IMR-90 (cell line): ENCODE measurements at regions not wholly inside any gene's neighbourhood (a gene's known extent, or its start where the extent isn't known, plus 50 kb on each side); places are given as distances from the start of the nearest gene placed in this dataset.

ENCODE experiments used
- ATAC-seq: fragments of 200-7000 bp; cut with Tn5 transposase; 2 replicates; pipeline ENCODE4 v1.9.1; 2020; ENCODE audit warnings: low read depth, mild to moderate bottlenecking, moderate library complexity
- BruUV-seq: library from RNA; stranded (reverse); fragments of 400-500 nt; replicated peaks from 2 replicates; lab custom pipeline; 2021; lab: Mats Ljungman, UMichigan
- CTCF ChIA-PET: fragments of 300-600 bp; formaldehyde crosslinking; extraction: SDS; loops from one replicate; lab custom pipeline; 2021; ENCODE audit warnings: antibody characterized with exemption; lab: Yijun Ruan, JAX
- POLR2A ChIA-PET: fragments of 300-600 bp; sonication (Branson Sonifier 250); formaldehyde crosslinking; loops from one replicate; lab custom pipeline; 2022; ENCODE audit warnings: antibody characterized with exemption; ENCODE audit not compliant: unreplicated experiment; lab: Charles Lee
- DNase-seq: peaks from one replicate; pipeline ENCODE4 v3.0.0; 2013
- H2AFZ ChIP-seq: replicated peaks from 2 replicates; pipeline ENCODE3; 2013; ENCODE audit warnings: low read length, mild to moderate bottlenecking; ENCODE audit not compliant: poor library complexity
- H2AK5ac ChIP-seq: 2 replicates; pipeline ENCODE4 v1.6.1; 2013; ENCODE audit warnings: low read depth, low read length, inconsistent platforms
- H2AK9ac ChIP-seq: replicated peaks from 2 replicates; pipeline ENCODE3; 2013; ENCODE audit warnings: mild to moderate bottlenecking, low read depth, low read length, moderate library complexity; ENCODE audit not compliant: poor library complexity
- H2BK120ac ChIP-seq: 2 replicates; pipeline ENCODE4 v1.6.1; 2013; ENCODE audit warnings: low read depth, low read length, inconsistent platforms
- H2BK15ac ChIP-seq: 3 replicates; pipeline ENCODE4 v1.6.1; 2013; ENCODE audit warnings: low read depth, low read length, inconsistent platforms
- H2BK20ac ChIP-seq: 2 replicates; pipeline ENCODE4 v1.6.1; 2013; ENCODE audit warnings: low read depth, mild to moderate bottlenecking, inconsistent platforms, low read length, moderate library complexity
- H2BK5ac ChIP-seq: 2 replicates; pipeline ENCODE4 v1.6.1; 2013; ENCODE audit warnings: mild to moderate bottlenecking, low read depth, low read length, inconsistent platforms; ENCODE audit not compliant: poor library complexity, severe bottlenecking
- H3K14ac ChIP-seq: replicated peaks from 2 replicates; pipeline ENCODE4 v1.6.1; 2013; ENCODE audit warnings: low read depth, low read length, inconsistent platforms
- H3K18ac ChIP-seq: 2 replicates; pipeline ENCODE4 v1.6.1; 2013; ENCODE audit warnings: low read depth, low read length, control low read depth
- H3K23ac ChIP-seq: 2 replicates; pipeline ENCODE4 v1.6.1; 2013; ENCODE audit warnings: low read depth, low read length, inconsistent platforms
- H3K27ac ChIP-seq: 2 replicates; pipeline ENCODE4 v1.5.1; 2013; ENCODE audit warnings: mild to moderate bottlenecking, control low read depth, low read length; ENCODE audit not compliant: insufficient read depth
- H3K27me3 ChIP-seq: 2 replicates; pipeline ENCODE4 v1.6.1; 2013; ENCODE audit warnings: low read length; ENCODE audit not compliant: control insufficient read depth, insufficient read depth
- H3K36me3 ChIP-seq: 2 replicates; pipeline ENCODE4 v1.6.1; 2013; ENCODE audit warnings: low read length, mixed read lengths; ENCODE audit not compliant: control insufficient read depth, insufficient read depth
- H3K4ac ChIP-seq: 2 replicates; pipeline ENCODE4 v1.6.1; 2013; ENCODE audit warnings: low read depth, low read length, inconsistent platforms
- H3K4me1 ChIP-seq: 2 replicates; pipeline ENCODE4 v1.6.1; 2013; ENCODE audit warnings: low read length, mixed read lengths; ENCODE audit not compliant: control insufficient read depth, insufficient read depth
- H3K4me2 ChIP-seq: 2 replicates; pipeline ENCODE4 v1.6.1; 2013; ENCODE audit warnings: low read depth, mild to moderate bottlenecking, control low read depth, low read length, moderate library complexity
- H3K4me3 ChIP-seq: 2 replicates; pipeline ENCODE4 v1.5.1; 2013; ENCODE audit warnings: low read depth, mild to moderate bottlenecking, control low read depth, low read length, moderate library complexity; ENCODE audit not compliant: insufficient read depth
- H3K56ac ChIP-seq: 2 replicates; pipeline ENCODE4 v1.6.1; 2013; ENCODE audit warnings: low read length, inconsistent platforms; ENCODE audit not compliant: insufficient read depth; ENCODE audit errors: extremely low read depth
- H3K79me1 ChIP-seq, 2 experiments: 2 replicates each; pipeline ENCODE4 v1.6.1; 2013; ENCODE audit warnings: low read length in 2 of 2, inconsistent platforms in 1 of 2, low read depth in 1 of 2
- H3K9ac ChIP-seq: 2 replicates; pipeline ENCODE4 v1.6.1; 2013; ENCODE audit warnings: low read depth, low read length, control low read depth
- H3K9me1 ChIP-seq: 2 replicates; pipeline ENCODE4 v1.6.1; 2013; ENCODE audit warnings: low read length, inconsistent platforms; ENCODE audit not compliant: insufficient read depth
- H3K9me3 ChIP-seq: 2 replicates; pipeline ENCODE4 v1.6.1; 2013; ENCODE audit warnings: low read length; ENCODE audit not compliant: control insufficient read depth, insufficient read depth
- H4K20me1 ChIP-seq: 2 replicates; pipeline ENCODE4 v1.6.1; 2013; ENCODE audit warnings: low read length, inconsistent platforms; ENCODE audit not compliant: insufficient read depth
- H4K5ac ChIP-seq: 2 replicates; pipeline ENCODE4 v1.6.1; 2013; ENCODE audit warnings: mild to moderate bottlenecking, low read depth, low read length, control low read depth
- H4K8ac ChIP-seq, 2 experiments: 2 replicates each; pipeline ENCODE4 v1.6.1; 2013; ENCODE audit warnings: low read depth in 2 of 2, low read length in 2 of 2, control low read depth in 1 of 2, inconsistent platforms in 1 of 2
- H4K91ac ChIP-seq: 2 replicates; pipeline ENCODE4 v1.6.1; 2013; ENCODE audit warnings: low read depth, low read length, inconsistent platforms; ENCODE audit not compliant: insufficient read depth
- BHLHE40 ChIP-seq: fragments of 150-350 bp; IDR thresholded peaks from 2 replicates; pipeline ENCODE4 v1.6.1; 2016; ENCODE audit warnings: mild to moderate bottlenecking, low read depth, low read length
- CEBPB ChIP-seq: IDR thresholded peaks from 2 replicates; pipeline ENCODE4 v1.6.1; 2012; ENCODE audit warnings: low read depth, low read length, improper control_type of control experiment
- CHD1 ChIP-seq: IDR thresholded peaks from 2 replicates; pipeline ENCODE4 v1.6.1; 2012; ENCODE audit warnings: low read depth, low read length, improper control_type of control experiment
- FOS ChIP-seq: fragments of 150-350 bp; IDR thresholded peaks from 2 replicates; pipeline ENCODE4 v1.6.1; 2016; ENCODE audit warnings: low read depth, low read length
- MAFK ChIP-seq: IDR thresholded peaks from 2 replicates; pipeline ENCODE4 v1.6.1; 2012; ENCODE audit warnings: low read depth, low read length, improper control_type of control experiment
- MAZ ChIP-seq: IDR thresholded peaks from 2 replicates; pipeline ENCODE4 v1.6.1; 2012; ENCODE audit warnings: low read depth, mild to moderate bottlenecking, low read length, improper control_type of control experiment, moderate library complexity, borderline replicate concordance
- MXI1 ChIP-seq: IDR thresholded peaks from 2 replicates; pipeline ENCODE4 v1.6.1; 2012; ENCODE audit warnings: low read depth, mild to moderate bottlenecking, low read length, moderate library complexity, borderline replicate concordance
- NFE2L2 ChIP-seq: fragments of 150-350 bp; IDR thresholded peaks from 2 replicates; pipeline ENCODE4 v1.6.1; 2016; ENCODE audit warnings: low read depth, mild to moderate bottlenecking, low read length
- POLR2A ChIP-seq: IDR thresholded peaks from 2 replicates; pipeline ENCODE4 v1.6.1; 2012; ENCODE audit warnings: mild to moderate bottlenecking, low read depth, low read length
- RAD21 ChIP-seq: IDR thresholded peaks from 2 replicates; pipeline ENCODE4 v1.6.1; 2012; ENCODE audit warnings: low read length, improper control_type of control experiment
- RCOR1 ChIP-seq: IDR thresholded peaks from 2 replicates; pipeline ENCODE4 v1.6.1; 2012; ENCODE audit warnings: mild to moderate bottlenecking, low read length, improper control_type of control experiment; ENCODE audit not compliant: insufficient replicate concordance
- RFX5 ChIP-seq: IDR thresholded peaks from 2 replicates; pipeline ENCODE4 v1.8.0; 2012; ENCODE audit warnings: low read depth, mild to moderate bottlenecking, low read length, moderate library complexity
- SMC3 ChIP-seq: fragments of 150-350 bp; IDR thresholded peaks from 2 replicates; pipeline ENCODE4 v1.6.1; 2016; ENCODE audit warnings: low read depth, mild to moderate bottlenecking, antibody characterized with exemption, low read length, moderate library complexity
- WGBS, 2 experiments: methylation state at CpG; one replicate each; pipeline versions ENCODE4 v1.1.5 to v1.1.7; 2013; ENCODE audit warnings: missing lambda C conversion rate in 2 of 2; ENCODE audit not compliant: insufficient read length in 1 of 2; ENCODE audit errors: extremely low coverage in 2 of 2; 5-methylcytosine and 5-hydroxymethylcytosine counted together
- dilution Hi-C: fragments of 300-500 bp; cut with HindIII; formaldehyde crosslinking; loops from one replicate; pipeline ENCODE4 v1.14.3; 2018; ENCODE audit warnings: low sequenced_read_pairs; ENCODE audit not compliant: unreplicated experiment
- in situ Hi-C: fragments of 300-500 bp; cut with MboI; formaldehyde crosslinking; loops from 3 replicates; pipeline ENCODE4 v1.14.3; 2019; ENCODE audit warnings: low sequenced_read_pairs, inconsistent platforms, mixed read lengths
- intact Hi-C: fragments of 100-400 bp; cut with micrococcal nuclease; formaldehyde crosslinking; loops from 2 replicates; pipeline ENCODE4 v1.10.0; 2022
- TF ChIP-seq, protein P1 (sequence below): fragments of 150-350 bp; IDR thresholded peaks from 2 replicates; pipeline ENCODE4 v1.6.1; 2017; ENCODE audit warnings: mild to moderate bottlenecking, antibody characterized with exemption, low read length, low read depth
- TF ChIP-seq, protein P2 (sequence below): conservative IDR thresholded peaks from 2 replicates; pipeline ENCODE4 v1.5.1; 2012; ENCODE audit warnings: mild to moderate bottlenecking, low read depth, low read length, improper control_type of control experiment
- TF ChIP-seq, protein P3 (sequence below): fragments of 150-350 bp; IDR thresholded peaks from 2 replicates; pipeline ENCODE4 v1.6.1; 2016; ENCODE audit warnings: low read depth, mild to moderate bottlenecking, low read length, moderate library complexity, borderline replicate concordance

DNA sequence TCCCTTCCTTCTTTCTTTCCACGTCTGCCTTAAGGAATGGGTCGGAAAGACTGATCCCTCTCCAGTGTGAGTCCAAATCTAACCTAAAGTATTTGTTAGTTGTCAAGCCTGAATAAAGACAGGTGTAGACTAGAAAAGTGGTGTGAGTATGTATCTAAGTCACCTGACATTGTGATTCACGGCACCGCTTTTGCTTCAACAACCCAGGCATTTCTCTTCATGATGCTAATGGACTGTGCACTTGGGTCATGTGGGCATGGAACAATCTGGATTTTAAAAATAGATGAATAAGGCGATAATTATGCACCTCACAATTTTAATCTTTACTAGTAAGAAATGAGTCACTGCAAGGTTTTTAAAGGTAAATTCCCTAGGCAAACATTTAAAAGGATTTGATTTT is 107.5 kb downstream of the LIPG start:
- Histone ChIP-seq H3K36me3 (no peaks in the 10 kb centered on the region), H3K4me3 (no peak overlapping the region), H2BK20ac (no peak overlapping the region), H3K9me3 (no peaks in the 10 kb centered on the region), H2BK5ac (no peak overlapping the region), H2BK120ac (no peak overlapping the region), H3K4me1 (no peaks in the 10 kb centered on the region), H2BK15ac (no peak overlapping the region), H3K23ac (no peak overlapping the region), H2AK9ac (no peak overlapping the region), H3K14ac (no peak overlapping the region), H4K20me1 (no peaks in the 10 kb centered on the region), H3K4ac (no peak overlapping the region), H3K4me2 (no peak overlapping the region), H3K9me1 (no peaks in the 10 kb centered on the region), H3K18ac (no peak overlapping the region), H4K8ac (no peak overlapping the region), H3K79me1 (no peaks in the 10 kb centered on the region), H3K9ac (no peak overlapping the region), H2AK5ac (no peak overlapping the region), H4K5ac (no peak overlapping the region), H3K27me3 (peaks cover 51% of the 10 kb centered on the region), H4K91ac (no peak overlapping the region), H3K27ac (no peak overlapping the region), H2AFZ (no peak overlapping the region), H3K56ac (no peak overlapping the region)
- no peak for DNase-seq
- no TSS peak for BruUV-seq
- CTCF ChIA-PET = no interaction called here
- POLR2A ChIA-PET = no interaction called here
- in situ Hi-C loops = no loop called here
- intact Hi-C loops = no loop called here
- no peak for TF ChIP-seq RFX5
- no peak for TF ChIP-seq POLR2A
- TF ChIP-seq MAFK = no peak
- TF ChIP-seq FOS = no peak
- no peak for TF ChIP-seq RCOR1
- no peak for TF ChIP-seq BHLHE40
- no peak for TF ChIP-seq CEBPB
- TF ChIP-seq RAD21 = no peak
- TF ChIP-seq CHD1 = no peak
- TF ChIP-seq, protein P1, sequence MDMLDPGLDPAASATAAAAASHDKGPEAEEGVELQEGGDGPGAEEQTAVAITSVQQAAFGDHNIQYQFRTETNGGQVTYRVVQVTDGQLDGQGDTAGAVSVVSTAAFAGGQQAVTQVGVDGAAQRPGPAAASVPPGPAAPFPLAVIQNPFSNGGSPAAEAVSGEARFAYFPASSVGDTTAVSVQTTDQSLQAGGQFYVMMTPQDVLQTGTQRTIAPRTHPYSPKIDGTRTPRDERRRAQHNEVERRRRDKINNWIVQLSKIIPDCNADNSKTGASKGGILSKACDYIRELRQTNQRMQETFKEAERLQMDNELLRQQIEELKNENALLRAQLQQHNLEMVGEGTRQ = no peak
- TF ChIP-seq, protein P2, sequence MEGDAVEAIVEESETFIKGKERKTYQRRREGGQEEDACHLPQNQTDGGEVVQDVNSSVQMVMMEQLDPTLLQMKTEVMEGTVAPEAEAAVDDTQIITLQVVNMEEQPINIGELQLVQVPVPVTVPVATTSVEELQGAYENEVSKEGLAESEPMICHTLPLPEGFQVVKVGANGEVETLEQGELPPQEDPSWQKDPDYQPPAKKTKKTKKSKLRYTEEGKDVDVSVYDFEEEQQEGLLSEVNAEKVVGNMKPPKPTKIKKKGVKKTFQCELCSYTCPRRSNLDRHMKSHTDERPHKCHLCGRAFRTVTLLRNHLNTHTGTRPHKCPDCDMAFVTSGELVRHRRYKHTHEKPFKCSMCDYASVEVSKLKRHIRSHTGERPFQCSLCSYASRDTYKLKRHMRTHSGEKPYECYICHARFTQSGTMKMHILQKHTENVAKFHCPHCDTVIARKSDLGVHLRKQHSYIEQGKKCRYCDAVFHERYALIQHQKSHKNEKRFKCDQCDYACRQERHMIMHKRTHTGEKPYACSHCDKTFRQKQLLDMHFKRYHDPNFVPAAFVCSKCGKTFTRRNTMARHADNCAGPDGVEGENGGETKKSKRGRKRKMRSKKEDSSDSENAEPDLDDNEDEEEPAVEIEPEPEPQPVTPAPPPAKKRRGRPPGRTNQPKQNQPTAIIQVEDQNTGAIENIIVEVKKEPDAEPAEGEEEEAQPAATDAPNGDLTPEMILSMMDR = no peak
- TF ChIP-seq, protein P3, sequence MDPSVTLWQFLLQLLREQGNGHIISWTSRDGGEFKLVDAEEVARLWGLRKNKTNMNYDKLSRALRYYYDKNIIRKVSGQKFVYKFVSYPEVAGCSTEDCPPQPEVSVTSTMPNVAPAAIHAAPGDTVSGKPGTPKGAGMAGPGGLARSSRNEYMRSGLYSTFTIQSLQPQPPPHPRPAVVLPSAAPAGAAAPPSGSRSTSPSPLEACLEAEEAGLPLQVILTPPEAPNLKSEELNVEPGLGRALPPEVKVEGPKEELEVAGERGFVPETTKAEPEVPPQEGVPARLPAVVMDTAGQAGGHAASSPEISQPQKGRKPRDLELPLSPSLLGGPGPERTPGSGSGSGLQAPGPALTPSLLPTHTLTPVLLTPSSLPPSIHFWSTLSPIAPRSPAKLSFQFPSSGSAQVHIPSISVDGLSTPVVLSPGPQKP = no peak
- no peak for TF ChIP-seq MXI1
- no peak for TF ChIP-seq MAZ
- TF ChIP-seq NFE2L2 = no peak
- TF ChIP-seq SMC3 = no peak
- ATAC-seq = no peak
- dilution Hi-C loops = no loop called here
- WGBS, 2 experiments = no CpG with 5 or more reads among the region's 5 CpGs
